GM19372 (cell line): ENCODE measurements at regions not wholly inside any gene's neighbourhood (a gene's known extent, or its start where the extent isn't known, plus 50 kb on each side); places are given as distances from the start of the nearest gene placed in this dataset.
"Not testable (repeated sequence)": the region's sequence is repeated elsewhere in the genome, so short reads cannot be mapped to it uniquely, and the experiment has no call there.

Source experiments
- ATAC-seq: cut with Tn5 transposase; IDR thresholded peaks from one replicate; pipeline ENCODE4 v1.9.1; 2021; ENCODE audit warnings: mild to moderate bottlenecking, low read depth, moderate library complexity; ENCODE audit not compliant: unreplicated experiment

DNA sequence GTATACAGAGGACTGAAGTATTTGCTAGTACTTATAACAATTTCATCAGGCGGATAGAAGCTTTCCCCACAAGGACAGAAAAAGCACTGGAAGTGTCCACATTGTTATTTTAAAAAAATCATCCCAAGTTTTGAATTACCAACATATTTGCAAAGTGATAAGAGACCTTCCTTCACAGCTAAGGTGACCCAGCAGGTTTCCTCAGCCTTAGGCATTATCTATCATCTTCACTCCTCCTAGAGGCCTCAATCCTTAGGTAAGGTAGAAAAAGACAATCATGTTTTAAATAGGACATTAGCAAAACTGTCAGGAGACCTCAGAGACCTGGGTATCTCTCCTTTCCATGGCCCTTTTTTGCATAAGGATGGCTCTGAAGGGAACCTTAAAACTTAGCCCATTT, 72.5 kb upstream of the CHD6 start:
- no peak for ATAC-seq

GRCh38 chr20:41686961-41687360, 68.8 kb upstream of the CHD6 start:
- no peak for ATAC-seq

DNA sequence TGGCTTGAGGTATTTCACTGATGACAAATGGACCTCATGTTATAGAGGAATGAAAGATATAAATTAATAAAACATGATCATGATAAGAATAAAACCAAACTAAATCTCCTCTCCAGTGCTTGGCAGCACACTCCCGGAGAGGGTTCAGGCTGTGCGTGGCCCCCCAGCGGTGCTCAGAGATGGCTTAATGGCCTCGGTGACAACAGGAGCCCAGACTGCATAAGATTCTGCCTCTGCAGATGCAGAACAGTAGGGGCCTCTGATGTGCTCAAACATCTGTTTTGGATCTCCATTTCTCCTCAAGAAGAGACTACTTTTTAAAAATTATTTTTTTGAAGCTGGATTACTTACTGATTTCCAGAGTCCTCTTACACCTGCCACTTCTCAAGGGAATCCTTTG, 67.0 kb upstream of the CHD6 start:
- not testable (repeated sequence) for ATAC-seq

DNA sequence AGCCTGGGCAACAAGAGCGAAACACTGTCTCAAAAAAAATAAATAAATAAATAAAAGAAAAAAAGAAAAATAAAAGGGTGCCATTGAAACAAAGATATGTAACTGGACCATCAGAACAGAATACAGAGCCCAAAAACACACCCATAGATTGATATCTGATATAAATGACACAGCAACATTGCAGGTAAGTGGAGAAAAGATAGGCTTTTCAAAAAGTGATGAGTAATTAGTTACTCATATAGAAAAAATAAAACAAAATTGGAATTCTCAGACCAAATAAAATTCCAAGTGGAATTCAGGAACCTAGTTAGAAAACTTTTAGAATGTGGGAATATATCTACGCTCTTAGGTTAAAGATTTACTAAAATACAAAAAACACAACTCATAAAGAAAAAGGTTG, 60.6 kb upstream of the CHD6 start:
- no peak for ATAC-seq

- no peak for ATAC-seq
Measured at GRCh38 chr20:41672282-41672681, 54.1 kb upstream of the CHD6 start.

GRCh38 chr20:41671143-41671542, 53.0 kb upstream of the CHD6 start:
- ATAC-seq = no peak

DNA sequence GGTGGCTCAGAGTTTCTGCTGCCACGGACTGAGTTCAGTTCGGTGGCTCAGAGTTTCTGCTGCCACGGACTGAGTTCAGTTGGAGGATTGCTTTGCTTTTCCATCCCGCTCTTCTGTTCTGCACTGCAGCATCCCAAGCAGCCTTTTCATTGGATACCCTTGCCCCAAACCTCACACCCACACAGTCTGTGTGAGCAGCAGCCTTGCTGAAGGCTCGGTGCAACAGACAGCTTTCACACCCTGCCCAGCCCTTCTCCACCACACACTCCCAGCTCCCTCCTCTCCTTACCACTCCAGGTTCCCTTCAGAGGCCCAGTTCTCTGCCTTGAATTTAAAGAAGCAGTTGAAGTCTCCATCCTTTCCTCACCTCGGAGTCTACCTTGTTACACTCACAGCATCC, 52.5 kb upstream of the CHD6 start:
- ATAC-seq = no peak

- no peak for ATAC-seq
Measured at GRCh38 chr20:41669708-41670263, 51.6 kb upstream of the CHD6 start.

GRCh38 chr20:41668057-41668749, 50.0 kb upstream of the CHD6 start:
- ATAC-seq = no peak
